A549 (cell line): ENCODE measurements at regions not wholly inside any gene's neighbourhood (a gene's known extent, or its start where the extent isn't known, plus 50 kb on each side); places are given as distances from the start of the nearest gene placed in this dataset.

Source experiments
- ATAC-seq, 2 experiments: fragments of 200-7000 bp in 1 of 2; fragments of >200 bp in 1 of 2; cut with Nextera tagmentation in 1 of 2; cut with Tn5 transposase in 1 of 2; 3 replicates each; pipeline versions ENCODE4 v1.8.0 to v1.9.1; 2018 to 2020; ENCODE audit warnings: mild to moderate bottlenecking in 1 of 2, moderate library complexity in 1 of 2
- CTCF ChIA-PET: fragments of 300-600 bp; sonication (Branson Sonifier 250); formaldehyde crosslinking; extraction: SDS; loops from one replicate; lab custom pipeline; 2021; ENCODE audit warnings: antibody characterized with exemption, inconsistent platforms; lab: Yijun Ruan, JAX
- POLR2A ChIA-PET: fragments of 350-600 bp; formaldehyde crosslinking; extraction: SDS; loops from one replicate; lab custom pipeline; 2021; ENCODE audit warnings: antibody characterized with exemption, inconsistent platforms; lab: Yijun Ruan, JAX
- DNase-seq, 2 experiments: peaks; one replicate each; pipeline versions ENCODE4 v3.0.0 to v3.0.0-alpha.2; 2011 to 2016; ENCODE audit warnings: low read depth in 1 of 2, low spot score in 1 of 2
- FAIRE-seq: peaks from 2 replicates; lab custom pipeline; 2011; peaks lifted over from hg19 to GRCh38; lab: Jason Lieb, UNC
- H3K27ac ChIP-seq, 2 experiments: fragments of >200 bp; sonication (Bioruptor Twin); formaldehyde crosslinking; 3 replicates each; pipeline ENCODE4 v1.5.1; 2016 to 2017
- H3K4me1 ChIP-seq: fragments of >200 bp; sonication (Bioruptor Twin); formaldehyde crosslinking; 3 replicates; pipeline ENCODE4 v1.6.1; 2016
- H3K4me2 ChIP-seq: fragments of >200 bp; sonication (Bioruptor Twin); formaldehyde crosslinking; 3 replicates; pipeline ENCODE4 v1.6.1; 2016
- H3K4me3 ChIP-seq: fragments of >200 bp; sonication (Bioruptor Twin); formaldehyde crosslinking; 3 replicates; pipeline ENCODE4 v1.5.1; 2016
- H3K9me3 ChIP-seq: fragments of >200 bp; sonication (Bioruptor Twin); formaldehyde crosslinking; 3 replicates; pipeline ENCODE4 v1.6.1; 2016
- CBX8 ChIP-seq: fragments of 200-600 bp; sonication (generic); IDR thresholded peaks from 2 replicates; pipeline ENCODE4 v1.6.1; 2016
- CEBPB ChIP-seq, 2 experiments: fragments of >200 bp in 1 of 2; sonication (Bioruptor Twin) in 1 of 2; formaldehyde crosslinking in 1 of 2; IDR thresholded peaks; 2 replicates each; pipeline ENCODE4 v1.6.1; 2012 to 2016
- EHF ChIP-seq: fragments of 250-450 bp; sonication (Bioruptor Pico); IDR thresholded peaks from 2 replicates; pipeline ENCODE4 v1.5.0; 2020; ENCODE audit warnings: mild to moderate bottlenecking
- EHMT2 ChIP-seq: fragments of 200-600 bp; sonication (generic); IDR thresholded peaks from 2 replicates; pipeline ENCODE4 v1.6.1; 2016; ENCODE audit warnings: antibody characterized with exemption, low read depth, mild to moderate bottlenecking, moderate library complexity
- EP300 ChIP-seq, 2 experiments: fragments of >200 bp; sonication (Bioruptor Twin); formaldehyde crosslinking; IDR thresholded peaks; 2 replicates in 1 of 2; 3 replicates in 1 of 2; pipeline ENCODE4 v1.6.1; 2016 to 2017
- HOXB13 ChIP-seq: fragments of 250-450 bp; sonication (Bioruptor Pico); IDR thresholded peaks from 2 replicates; pipeline ENCODE4 v1.5.0; 2020; ENCODE audit warnings: low read depth, mild to moderate bottlenecking, moderate library complexity
- NPAS2 ChIP-seq: fragments of 250-450 bp; sonication (Bioruptor Pico); IDR thresholded peaks from 2 replicates; pipeline ENCODE4 v1.8.0; 2022; ENCODE audit warnings: mild to moderate bottlenecking, moderate library complexity, borderline replicate concordance
- PHF8 ChIP-seq: fragments of 200-600 bp; sonication (generic); IDR thresholded peaks from 2 replicates; pipeline ENCODE4 v1.6.1; 2016; ENCODE audit warnings: low read depth, mild to moderate bottlenecking, antibody characterized with exemption, moderate library complexity, borderline replicate concordance
- RAD21 ChIP-seq, 2 experiments: fragments of >200 bp in 1 of 2; sonication (Bioruptor Twin) in 1 of 2; formaldehyde crosslinking in 1 of 2; IDR thresholded peaks in 1 of 2; conservative IDR thresholded peaks in 1 of 2; 2 replicates in 1 of 2; 3 replicates in 1 of 2; pipeline ENCODE4 v1.6.1; 2012 to 2018; ENCODE audit warnings: inconsistent platforms in 1 of 2
- RCOR1 ChIP-seq: fragments of 150-350 bp; IDR thresholded peaks from 2 replicates; pipeline ENCODE4 v1.6.1; 2014; ENCODE audit warnings: antibody characterized with exemption, low read length, low read depth
- RFX5 ChIP-seq: fragments of 450-650 bp; IDR thresholded peaks from 2 replicates; pipeline ENCODE4 v1.7.1; 2014; ENCODE audit warnings: antibody characterized with exemption, mild to moderate bottlenecking, moderate library complexity
- RNF2 ChIP-seq: fragments of 200-600 bp; sonication (generic); IDR thresholded peaks from 2 replicates; pipeline ENCODE4 v1.6.1; 2016; ENCODE audit warnings: low read depth, mild to moderate bottlenecking, antibody characterized with exemption, moderate library complexity, borderline replicate concordance
- SMC3 ChIP-seq: fragments of >200 bp; sonication (Bioruptor Twin); formaldehyde crosslinking; IDR thresholded peaks from 3 replicates; pipeline ENCODE4 v1.6.1; 2018; ENCODE audit warnings: inconsistent platforms
- ZC3H11A ChIP-seq: fragments of 450-650 bp; IDR thresholded peaks from 2 replicates; pipeline ENCODE4 v1.6.1; 2014; ENCODE audit warnings: antibody characterized with exemption, mild to moderate bottlenecking
- ZSCAN20 ChIP-seq: fragments of 250-450 bp; sonication (Bioruptor Pico); IDR thresholded peaks from 2 replicates; pipeline ENCODE4 v1.8.0; 2022; ENCODE audit warnings: mild to moderate bottlenecking, moderate library complexity
- WGBS: methylation state at CpG from one replicate; pipeline ENCODE4 v1.1.6; 2017; ENCODE audit errors: missing lambda C conversion rate; 5-methylcytosine and 5-hydroxymethylcytosine counted together
- TF ChIP-seq, protein P1 (sequence below): fragments of >200 bp; sonication (Bioruptor Twin); formaldehyde crosslinking; IDR thresholded peaks from 3 replicates; pipeline ENCODE4 v1.6.1; 2016
- TF ChIP-seq, protein P2 (sequence below): IDR thresholded peaks from 2 replicates; pipeline ENCODE4 v1.6.1; 2012; ENCODE audit warnings: low read depth, borderline replicate concordance
- TF ChIP-seq, protein P3 (sequence below): IDR thresholded peaks from 2 replicates; pipeline ENCODE4 v1.6.1; 2012
- TF ChIP-seq, protein P4 (sequence below): fragments of >200 bp; sonication (Bioruptor Twin); formaldehyde crosslinking; IDR thresholded peaks from 3 replicates; pipeline ENCODE4 v1.5.1; 2016

DNA sequence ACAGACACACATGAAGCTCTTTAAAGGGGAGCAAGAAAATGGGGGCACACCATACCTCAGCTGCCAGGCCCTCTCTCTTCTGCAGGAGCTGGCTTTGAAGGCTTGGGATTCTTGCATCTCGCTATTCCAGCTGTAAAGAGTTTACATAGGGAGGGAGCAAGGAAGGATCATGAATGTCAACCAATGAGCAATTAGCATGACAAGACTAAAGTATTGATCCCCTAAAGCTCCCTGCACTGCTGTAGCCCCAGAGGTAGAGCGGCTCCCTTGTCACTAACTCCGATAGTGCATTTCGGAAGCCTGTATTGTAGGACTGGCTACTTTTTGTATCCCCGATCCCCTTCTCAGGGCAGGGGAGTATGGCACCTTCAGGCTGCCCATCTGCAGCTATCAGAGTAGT is 113.4 kb upstream of the PMFBP1 start (continued):
- TF ChIP-seq, protein P1, sequence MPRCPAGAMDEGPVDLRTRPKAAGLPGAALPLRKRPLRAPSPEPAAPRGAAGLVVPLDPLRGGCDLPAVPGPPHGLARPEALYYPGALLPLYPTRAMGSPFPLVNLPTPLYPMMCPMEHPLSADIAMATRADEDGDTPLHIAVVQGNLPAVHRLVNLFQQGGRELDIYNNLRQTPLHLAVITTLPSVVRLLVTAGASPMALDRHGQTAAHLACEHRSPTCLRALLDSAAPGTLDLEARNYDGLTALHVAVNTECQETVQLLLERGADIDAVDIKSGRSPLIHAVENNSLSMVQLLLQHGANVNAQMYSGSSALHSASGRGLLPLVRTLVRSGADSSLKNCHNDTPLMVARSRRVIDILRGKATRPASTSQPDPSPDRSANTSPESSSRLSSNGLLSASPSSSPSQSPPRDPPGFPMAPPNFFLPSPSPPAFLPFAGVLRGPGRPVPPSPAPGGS: no peak
- no peak for TF ChIP-seq NPAS2 (CRISPR knock-in tag)
- TF ChIP-seq, all 56 proteins: peak for 0

DNA sequence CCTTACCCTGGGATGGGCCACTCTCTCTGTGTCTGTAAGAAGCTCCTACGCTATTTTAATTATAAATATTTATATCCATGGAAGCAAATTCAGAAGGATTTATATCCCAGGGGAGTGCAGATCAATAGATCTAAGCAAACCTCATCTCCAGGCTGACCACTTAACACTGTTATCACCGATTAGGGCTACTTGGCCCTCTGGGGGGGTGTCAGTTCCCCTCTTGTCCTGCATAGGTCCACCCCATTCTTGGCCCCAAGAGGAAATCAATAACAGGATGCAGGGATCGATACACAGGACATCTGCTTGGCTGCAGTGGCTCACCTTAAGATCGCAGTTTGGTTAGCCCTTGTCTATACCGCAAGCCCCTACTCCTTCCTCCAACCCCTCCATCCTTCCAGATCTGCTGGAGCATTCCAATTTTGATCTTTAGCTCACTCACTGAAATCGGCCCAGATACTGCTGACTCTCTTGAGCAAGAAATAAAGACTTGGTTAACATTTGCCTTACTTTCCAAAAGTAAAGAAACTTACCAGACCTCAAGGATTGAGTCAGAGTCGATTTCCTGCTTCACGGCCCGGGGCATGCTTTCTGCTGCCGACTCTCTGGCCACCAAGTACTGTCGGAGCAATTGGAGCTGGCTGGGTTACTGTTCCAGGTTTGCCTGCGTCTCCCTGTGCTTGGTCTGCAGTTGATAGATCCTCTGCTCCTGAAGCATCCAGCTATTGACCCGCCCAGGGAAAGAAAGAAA is 112.3 kb upstream of the PMFBP1 start:
- DNase-seq: no peak
- ChIA-PET POLR2A (no interaction called here), CTCF (interaction anchor here (0.6 to 1.4 kb wide), 3 partner anchors 16 to 73 kb away, joined by 3 to 4 read pairs (median 3); no protein-coding TSS in a partner anchor)
- ATAC-seq: no peak
- Histone ChIP-seq H3K27ac (no peak overlapping the region), H3K9me3 (no peaks in the 10 kb centered on the region), H3K4me2 (no peak overlapping the region), H3K4me1 (no peaks in the 10 kb centered on the region), H3K4me3 (no peak overlapping the region)
- 75% methylated on average over 13 of the region's 13 CpGs for WGBS
- no peak for FAIRE-seq
- TF ChIP-seq RAD21 (conservative IDR thresholded peaks at IDR 0.05 in 1 of 2, IDR thresholded peaks at IDR 0.05 in 1 of 2): no peak
- no peak for TF ChIP-seq SMC3
- TF ChIP-seq EHF (CRISPR knock-in tag): no peak
- TF ChIP-seq, protein P2, sequence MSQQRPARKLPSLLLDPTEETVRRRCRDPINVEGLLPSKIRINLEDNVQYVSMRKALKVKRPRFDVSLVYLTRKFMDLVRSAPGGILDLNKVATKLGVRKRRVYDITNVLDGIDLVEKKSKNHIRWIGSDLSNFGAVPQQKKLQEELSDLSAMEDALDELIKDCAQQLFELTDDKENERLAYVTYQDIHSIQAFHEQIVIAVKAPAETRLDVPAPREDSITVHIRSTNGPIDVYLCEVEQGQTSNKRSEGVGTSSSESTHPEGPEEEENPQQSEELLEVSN: no peak
- TF ChIP-seq ZC3H11A: no peak
- TF ChIP-seq EHMT2: no peak
- no peak for TF ChIP-seq RNF2
- no peak for TF ChIP-seq CBX8
- TF ChIP-seq, protein P3, sequence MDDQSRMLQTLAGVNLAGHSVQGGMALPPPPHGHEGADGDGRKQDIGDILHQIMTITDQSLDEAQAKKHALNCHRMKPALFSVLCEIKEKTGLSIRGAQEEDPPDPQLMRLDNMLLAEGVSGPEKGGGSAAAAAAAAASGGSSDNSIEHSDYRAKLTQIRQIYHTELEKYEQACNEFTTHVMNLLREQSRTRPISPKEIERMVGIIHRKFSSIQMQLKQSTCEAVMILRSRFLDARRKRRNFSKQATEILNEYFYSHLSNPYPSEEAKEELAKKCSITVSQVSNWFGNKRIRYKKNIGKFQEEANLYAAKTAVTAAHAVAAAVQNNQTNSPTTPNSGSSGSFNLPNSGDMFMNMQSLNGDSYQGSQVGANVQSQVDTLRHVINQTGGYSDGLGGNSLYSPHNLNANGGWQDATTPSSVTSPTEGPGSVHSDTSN: no peak

DNA sequence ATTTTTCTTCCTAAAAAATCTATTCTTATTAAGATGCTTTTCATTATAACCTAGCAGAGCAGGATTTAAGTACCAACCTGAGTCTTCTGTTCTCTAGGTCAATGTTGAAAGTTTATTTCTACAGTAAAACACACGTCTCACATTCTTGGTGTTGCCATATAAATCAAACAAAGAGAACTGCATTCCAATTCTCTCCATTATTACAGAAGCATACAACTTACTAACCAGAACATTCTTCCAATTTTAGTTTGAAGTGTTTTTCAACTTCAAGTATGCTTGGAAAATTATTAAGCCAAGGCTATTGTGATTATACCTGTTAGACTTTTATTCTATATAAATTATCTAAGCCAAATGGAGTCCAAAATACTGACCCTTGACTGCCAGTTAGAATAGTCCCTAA is 110.4 kb upstream of the PMFBP1 start:
- DNase-seq (no peak), FAIRE-seq (peak; percentile 18), ATAC-seq (no peak)
- Histone ChIP-seq H3K4me1 (no peaks in the 10 kb centered on the region), H3K4me2 (no peak overlapping the region), H3K27ac (no peak overlapping the region), H3K9me3 (no peaks in the 10 kb centered on the region), H3K4me3 (no peak overlapping the region)
- ChIA-PET CTCF (interaction anchor here (1.2 kb wide), 1 partner anchor 10 kb away, joined by 4 read pairs; no protein-coding TSS in a partner anchor), POLR2A (no interaction called here)
- TF ChIP-seq CBX8: no peak
- TF ChIP-seq, protein P4, sequence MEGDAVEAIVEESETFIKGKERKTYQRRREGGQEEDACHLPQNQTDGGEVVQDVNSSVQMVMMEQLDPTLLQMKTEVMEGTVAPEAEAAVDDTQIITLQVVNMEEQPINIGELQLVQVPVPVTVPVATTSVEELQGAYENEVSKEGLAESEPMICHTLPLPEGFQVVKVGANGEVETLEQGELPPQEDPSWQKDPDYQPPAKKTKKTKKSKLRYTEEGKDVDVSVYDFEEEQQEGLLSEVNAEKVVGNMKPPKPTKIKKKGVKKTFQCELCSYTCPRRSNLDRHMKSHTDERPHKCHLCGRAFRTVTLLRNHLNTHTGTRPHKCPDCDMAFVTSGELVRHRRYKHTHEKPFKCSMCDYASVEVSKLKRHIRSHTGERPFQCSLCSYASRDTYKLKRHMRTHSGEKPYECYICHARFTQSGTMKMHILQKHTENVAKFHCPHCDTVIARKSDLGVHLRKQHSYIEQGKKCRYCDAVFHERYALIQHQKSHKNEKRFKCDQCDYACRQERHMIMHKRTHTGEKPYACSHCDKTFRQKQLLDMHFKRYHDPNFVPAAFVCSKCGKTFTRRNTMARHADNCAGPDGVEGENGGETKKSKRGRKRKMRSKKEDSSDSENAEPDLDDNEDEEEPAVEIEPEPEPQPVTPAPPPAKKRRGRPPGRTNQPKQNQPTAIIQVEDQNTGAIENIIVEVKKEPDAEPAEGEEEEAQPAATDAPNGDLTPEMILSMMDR: no peak
- no peak for TF ChIP-seq RFX5
- no peak for TF ChIP-seq RCOR1
- no peak for TF ChIP-seq CEBPB (IDR thresholded peaks at IDR 0.05)
- no peak for TF ChIP-seq HOXB13
- TF ChIP-seq ZSCAN20: no peak
- TF ChIP-seq EP300 (IDR thresholded peaks at IDR 0.05): no peak
- no peak for TF ChIP-seq SMC3
- no peak for TF ChIP-seq PHF8
- WGBS: 23% methylated on average over 1 of the region's 1 CpG
